ENCODE measurements at regions not wholly inside any gene's neighbourhood (a gene's known extent, or its start where the extent isn't known, plus 50 kb on each side); places are given as distances from the start of the nearest gene placed in this dataset.
"Not testable (repeated sequence)": the region's sequence is repeated elsewhere in the genome, so short reads cannot be mapped to it uniquely, and the experiment has no call there.

- in situ Hi-C loops (cut with HindIII; ENCODE audit: low pct_ligation_motif_present, low pct_unique_long_range_greater_than_20kb, low sequenced_read_pairs), result no loop called here
- no peak for DNase-seq
Measured at GRCh38 chr1:4121293-4121684, 221.2 kb upstream of the C1orf174 start.

GRCh38 chr1:4121834-4122512, 221.9 kb upstream of the C1orf174 start:
- in situ Hi-C loops (cut with HindIII; ENCODE audit: low pct_ligation_motif_present, low pct_unique_long_range_greater_than_20kb, low sequenced_read_pairs), result no loop called here
- DNase-seq, result no peak

- in situ Hi-C loops (cut with HindIII; ENCODE audit: low pct_ligation_motif_present, low pct_unique_long_range_greater_than_20kb, low sequenced_read_pairs), result no loop called here
- no peak for DNase-seq
Measured at GRCh38 chr1:4122513-4123160, 222.6 kb upstream of the C1orf174 start.

- no peak for DNase-seq
- in situ Hi-C loops (cut with HindIII; ENCODE audit: low pct_ligation_motif_present, low pct_unique_long_range_greater_than_20kb, low sequenced_read_pairs), result no loop called here
Measured at GRCh38 chr1:4124631-4125145, 224.6 kb upstream of the C1orf174 start.

- DNase-seq, result no peak
- in situ Hi-C loops (cut with HindIII; ENCODE audit: low pct_ligation_motif_present, low pct_unique_long_range_greater_than_20kb, low sequenced_read_pairs), result no loop called here
Measured at GRCh38 chr1:4126251-4126650, 226.2 kb upstream of the C1orf174 start.

GRCh38 chr1:4126731-4127591, 226.9 kb upstream of the C1orf174 start:
- DNase-seq, result no peak

GRCh38 chr1:4127592-4128140, 227.6 kb upstream of the C1orf174 start:
- no peak for DNase-seq
- in situ Hi-C loops (cut with HindIII; ENCODE audit: low pct_ligation_motif_present, low pct_unique_long_range_greater_than_20kb, low sequenced_read_pairs), result no loop called here

More at GRCh38 chr1:4126731-4127591, 226.9 kb upstream of the C1orf174 start:
- in situ Hi-C loops (cut with HindIII; ENCODE audit: low pct_ligation_motif_present, low pct_unique_long_range_greater_than_20kb, low sequenced_read_pairs), result no loop called here

GRCh38 chr1:4128616-4129015, 228.5 kb upstream of the C1orf174 start:
- in situ Hi-C loops (cut with HindIII; ENCODE audit: low pct_ligation_motif_present, low pct_unique_long_range_greater_than_20kb, low sequenced_read_pairs), result no loop called here
- no peak for DNase-seq

- in situ Hi-C loops (cut with HindIII; ENCODE audit: low pct_ligation_motif_present, low pct_unique_long_range_greater_than_20kb, low sequenced_read_pairs), result no loop called here
- no peak for DNase-seq
Measured at GRCh38 chr1:4129693-4130092, 229.6 kb upstream of the C1orf174 start.

GRCh38 chr1:4130096-4130495, 230.0 kb upstream of the C1orf174 start:
- in situ Hi-C loops (cut with HindIII; ENCODE audit: low pct_ligation_motif_present, low pct_unique_long_range_greater_than_20kb, low sequenced_read_pairs), result no loop called here
- no peak for DNase-seq

GRCh38 chr1:4131734-4132133, 231.7 kb upstream of the C1orf174 start:
- DNase-seq, result no peak
- in situ Hi-C loops (cut with HindIII; ENCODE audit: low pct_ligation_motif_present, low pct_unique_long_range_greater_than_20kb, low sequenced_read_pairs), result no loop called here

- DNase-seq, result no peak
- in situ Hi-C loops (cut with HindIII; ENCODE audit: low pct_ligation_motif_present, low pct_unique_long_range_greater_than_20kb, low sequenced_read_pairs), result no loop called here
Measured at GRCh38 chr1:4132352-4133296, 232.6 kb upstream of the C1orf174 start.

- DNase-seq, result no peak
- in situ Hi-C loops (cut with HindIII; ENCODE audit: low pct_ligation_motif_present, low pct_unique_long_range_greater_than_20kb, low sequenced_read_pairs), result no loop called here
Measured at GRCh38 chr1:4133297-4133938, 233.3 kb upstream of the C1orf174 start.

- DNase-seq, result no peak
- in situ Hi-C loops (cut with HindIII; ENCODE audit: low pct_ligation_motif_present, low pct_unique_long_range_greater_than_20kb, low sequenced_read_pairs), result no loop called here
Measured at GRCh38 chr1:4133939-4134321, 233.9 kb upstream of the C1orf174 start.

- DNase-seq; in situ Hi-C loops (cut with HindIII; ENCODE audit: low pct_ligation_motif_present, low pct_unique_long_range_greater_than_20kb, low sequenced_read_pairs): not testable (repeated sequence)
Measured at GRCh38 chr1:4135853-4136252, 235.8 kb upstream of the C1orf174 start.

- in situ Hi-C loops (cut with HindIII; ENCODE audit: low pct_ligation_motif_present, low pct_unique_long_range_greater_than_20kb, low sequenced_read_pairs), result no loop called here
- DNase-seq, result no peak
Measured at GRCh38 chr1:4137621-4138415, 237.7 kb upstream of the C1orf174 start.

- DNase-seq, result no peak
- in situ Hi-C loops (cut with HindIII; ENCODE audit: low pct_ligation_motif_present, low pct_unique_long_range_greater_than_20kb, low sequenced_read_pairs), result no loop called here
Measured at GRCh38 chr1:4139646-4140045, 239.6 kb upstream of the C1orf174 start.
